Fibroblast of mammary gland (primary cell): ENCODE measurements at regions not wholly inside any gene's neighbourhood (a gene's known extent, or its start where the extent isn't known, plus 50 kb on each side); places are given as distances from the start of the nearest gene placed in this dataset.

ENCODE experiments used
- DNase-seq: peaks from one replicate; pipeline ENCODE4 v3.0.0-alpha.2; 2010; ENCODE audit warnings: low read depth
- H3K4me3 ChIP-seq: 2 replicates; pipeline ENCODE4 v1.5.1; 2011; ENCODE audit warnings: low read depth, mild to moderate bottlenecking, low read length, moderate library complexity; ENCODE audit not compliant: control insufficient read depth
- TF ChIP-seq, protein P1 (sequence below): conservative IDR thresholded peaks from 2 replicates; pipeline ENCODE4 v1.5.1; 2011; ENCODE audit warnings: low read depth, low read length, inconsistent platforms; ENCODE audit not compliant: control insufficient read depth, insufficient read depth

DNA sequence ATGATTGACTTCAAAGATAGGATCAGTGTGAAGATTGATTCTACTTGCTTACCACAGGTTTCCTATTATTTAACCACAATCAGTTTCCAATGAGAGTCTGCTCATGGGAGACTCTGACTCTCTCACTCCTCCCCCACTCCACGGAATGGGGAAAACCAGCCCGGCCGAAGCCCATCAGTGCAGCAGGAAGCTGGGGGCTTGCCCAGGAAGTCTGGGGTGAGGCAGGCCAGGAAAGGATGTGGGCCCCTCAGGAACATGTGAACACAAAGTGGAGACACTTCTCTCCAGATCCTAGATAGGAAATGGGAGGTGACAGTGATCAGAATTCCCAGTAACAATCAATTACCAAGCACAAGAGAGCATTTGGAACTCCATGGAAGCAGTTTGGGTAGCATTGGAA is 144.2 kb downstream of the TTLL2 start:
- TF ChIP-seq, protein P1, sequence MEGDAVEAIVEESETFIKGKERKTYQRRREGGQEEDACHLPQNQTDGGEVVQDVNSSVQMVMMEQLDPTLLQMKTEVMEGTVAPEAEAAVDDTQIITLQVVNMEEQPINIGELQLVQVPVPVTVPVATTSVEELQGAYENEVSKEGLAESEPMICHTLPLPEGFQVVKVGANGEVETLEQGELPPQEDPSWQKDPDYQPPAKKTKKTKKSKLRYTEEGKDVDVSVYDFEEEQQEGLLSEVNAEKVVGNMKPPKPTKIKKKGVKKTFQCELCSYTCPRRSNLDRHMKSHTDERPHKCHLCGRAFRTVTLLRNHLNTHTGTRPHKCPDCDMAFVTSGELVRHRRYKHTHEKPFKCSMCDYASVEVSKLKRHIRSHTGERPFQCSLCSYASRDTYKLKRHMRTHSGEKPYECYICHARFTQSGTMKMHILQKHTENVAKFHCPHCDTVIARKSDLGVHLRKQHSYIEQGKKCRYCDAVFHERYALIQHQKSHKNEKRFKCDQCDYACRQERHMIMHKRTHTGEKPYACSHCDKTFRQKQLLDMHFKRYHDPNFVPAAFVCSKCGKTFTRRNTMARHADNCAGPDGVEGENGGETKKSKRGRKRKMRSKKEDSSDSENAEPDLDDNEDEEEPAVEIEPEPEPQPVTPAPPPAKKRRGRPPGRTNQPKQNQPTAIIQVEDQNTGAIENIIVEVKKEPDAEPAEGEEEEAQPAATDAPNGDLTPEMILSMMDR: no peak
- H3K4me3 ChIP-seq: no peak overlapping the region
- no peak for DNase-seq

DNA sequence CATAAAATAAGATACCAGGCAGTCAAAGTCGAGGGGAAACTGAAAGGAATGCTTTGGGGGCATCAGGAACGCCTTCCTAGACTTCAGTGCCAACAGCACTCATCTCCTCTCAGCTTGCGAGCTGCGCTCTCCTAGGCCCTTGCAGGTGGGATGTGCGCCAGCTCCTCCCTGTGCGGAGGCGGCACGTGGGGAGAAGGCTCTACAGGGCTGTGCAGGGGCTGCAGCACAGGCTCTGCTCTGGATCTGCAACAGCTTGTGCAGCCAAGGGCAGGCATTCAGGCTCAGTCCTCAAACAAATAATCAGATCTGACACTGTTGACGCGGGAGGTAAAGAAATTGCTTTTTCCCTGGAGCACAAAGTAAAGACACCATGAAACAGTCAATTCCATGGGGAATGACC is 144.8 kb downstream of the TTLL2 start:
- no peak overlapping the region for H3K4me3 ChIP-seq

DNA sequence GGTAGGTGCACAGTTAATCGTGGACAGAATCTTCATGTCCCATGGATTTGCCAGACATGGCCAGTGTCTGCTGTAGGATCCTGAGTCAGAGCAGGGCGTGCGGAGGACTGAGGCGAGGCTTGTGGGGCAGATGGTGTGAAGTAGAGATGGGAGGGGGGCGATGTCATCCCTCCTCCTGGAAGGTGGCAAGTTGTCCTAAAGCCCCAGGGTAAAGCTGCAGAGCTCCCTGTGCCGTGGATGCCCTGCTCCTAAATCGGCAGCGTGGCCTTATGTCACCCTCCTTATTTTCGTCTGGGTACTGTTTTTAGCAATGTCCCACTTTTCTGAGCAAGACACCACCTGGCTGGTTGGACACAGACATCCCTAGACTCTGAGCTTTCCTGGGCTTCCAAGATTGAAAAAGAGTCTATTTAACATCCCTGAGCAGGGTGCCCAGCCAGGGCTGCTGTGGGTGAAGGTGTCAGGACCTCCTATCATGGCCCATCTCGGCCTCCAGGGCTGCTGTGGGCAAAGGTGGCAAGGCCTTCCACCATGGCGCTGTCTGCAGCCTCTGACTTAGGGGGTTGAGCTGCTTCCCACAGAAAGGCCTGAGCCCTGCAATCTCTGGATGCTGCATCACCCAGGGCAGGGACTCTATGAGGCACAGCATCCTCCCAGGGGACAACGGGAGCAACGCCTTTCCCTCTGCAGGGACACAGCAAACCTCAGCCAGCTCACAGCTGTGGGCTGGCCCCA is 145.4 kb downstream of the TTLL2 start:
- DNase-seq: no peak

More for the DNA sequence above, 144.8 kb downstream of the TTLL2 start:
- TF ChIP-seq, protein P1: no peak
- no peak for DNase-seq

DNA sequence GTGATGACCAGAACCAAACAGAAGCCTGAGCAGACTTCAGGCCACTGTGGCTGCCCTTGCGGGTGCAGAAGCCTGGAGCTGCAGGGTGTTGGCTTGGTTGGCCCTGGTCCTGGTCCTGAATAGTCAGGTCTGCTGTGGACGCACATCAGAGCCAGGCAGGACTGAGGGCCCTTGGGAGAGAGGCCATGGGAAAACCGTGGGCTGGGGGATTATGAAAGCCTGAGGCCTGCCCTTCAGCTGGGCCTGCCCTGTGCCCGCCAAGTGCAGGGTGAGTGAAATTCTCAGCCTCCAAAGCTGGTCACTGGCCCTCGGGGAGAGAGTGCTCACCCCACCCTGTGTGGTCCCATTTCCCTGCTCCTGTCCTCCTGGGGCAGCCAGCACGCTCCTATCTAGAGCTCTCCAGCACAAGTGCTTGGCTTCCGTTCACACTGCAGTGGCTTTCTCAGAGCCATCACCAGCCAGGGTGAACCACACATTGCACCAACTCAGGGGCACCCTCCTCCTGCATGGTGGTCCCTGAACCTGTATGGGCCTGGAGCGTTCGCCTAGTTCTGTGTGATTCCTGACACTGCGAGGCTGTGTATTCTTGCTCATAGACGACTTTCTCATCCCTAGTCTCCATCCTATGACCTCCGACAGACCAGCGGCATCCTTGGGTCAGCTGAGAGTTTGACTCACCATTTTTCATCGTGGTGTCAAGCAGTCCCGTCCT is 146.1 kb downstream of the TTLL2 start:
- TF ChIP-seq, protein P1: no peak
- no peak for DNase-seq
- no peak overlapping the region for H3K4me3 ChIP-seq

More for the DNA sequence above, 145.4 kb downstream of the TTLL2 start:
- no peak overlapping the region for H3K4me3 ChIP-seq
- TF ChIP-seq, protein P1: no peak

DNA sequence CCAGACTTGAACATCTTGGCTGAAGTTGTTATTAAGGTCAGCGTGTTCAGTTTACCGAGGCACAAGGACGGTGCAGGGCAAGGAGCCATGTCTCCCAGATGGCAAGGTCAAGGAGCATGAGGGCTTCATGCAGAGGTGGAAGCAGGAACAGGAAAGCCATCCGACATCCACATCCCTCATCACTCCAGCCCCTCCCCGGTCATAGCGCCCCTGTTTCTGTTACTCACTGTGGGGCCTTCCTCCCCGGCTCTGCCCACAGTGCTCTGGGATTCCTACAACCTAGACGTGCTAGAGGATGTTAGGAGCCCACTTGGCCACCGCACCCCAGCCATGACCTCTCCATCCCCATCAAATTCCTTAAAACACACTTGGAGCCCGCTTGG is 146.7 kb downstream of the TTLL2 start:
- DNase-seq: no peak
- no peak overlapping the region for H3K4me3 ChIP-seq
- TF ChIP-seq, protein P1: no peak

DNA sequence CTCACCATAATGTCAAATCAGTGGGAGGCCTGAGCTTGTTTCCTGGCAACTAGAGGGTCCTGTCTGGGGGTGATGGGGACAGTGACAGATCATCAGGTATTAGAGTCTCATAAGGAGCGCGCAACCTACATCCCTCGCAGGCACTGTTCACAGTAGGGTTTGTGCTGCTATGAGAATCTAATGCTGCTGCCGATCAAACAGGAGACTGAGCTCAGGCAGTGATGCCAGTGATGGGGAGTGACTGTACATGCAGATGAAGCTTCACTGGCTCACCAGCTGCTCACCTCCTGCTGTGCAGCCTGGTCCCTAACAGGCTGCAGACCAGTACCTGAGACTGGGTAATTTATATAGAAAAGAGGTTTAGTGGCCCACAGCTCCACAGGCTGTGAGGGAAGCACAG is 147.3 kb downstream of the TTLL2 start:
- DNase-seq: no peak
- no peak overlapping the region for H3K4me3 ChIP-seq
- TF ChIP-seq, protein P1: no peak
